ENCODE measurements at regions not wholly inside any gene's neighbourhood (a gene's known extent, or its start where the extent isn't known, plus 50 kb on each side); places are given as distances from the start of the nearest gene placed in this dataset.

DNA sequence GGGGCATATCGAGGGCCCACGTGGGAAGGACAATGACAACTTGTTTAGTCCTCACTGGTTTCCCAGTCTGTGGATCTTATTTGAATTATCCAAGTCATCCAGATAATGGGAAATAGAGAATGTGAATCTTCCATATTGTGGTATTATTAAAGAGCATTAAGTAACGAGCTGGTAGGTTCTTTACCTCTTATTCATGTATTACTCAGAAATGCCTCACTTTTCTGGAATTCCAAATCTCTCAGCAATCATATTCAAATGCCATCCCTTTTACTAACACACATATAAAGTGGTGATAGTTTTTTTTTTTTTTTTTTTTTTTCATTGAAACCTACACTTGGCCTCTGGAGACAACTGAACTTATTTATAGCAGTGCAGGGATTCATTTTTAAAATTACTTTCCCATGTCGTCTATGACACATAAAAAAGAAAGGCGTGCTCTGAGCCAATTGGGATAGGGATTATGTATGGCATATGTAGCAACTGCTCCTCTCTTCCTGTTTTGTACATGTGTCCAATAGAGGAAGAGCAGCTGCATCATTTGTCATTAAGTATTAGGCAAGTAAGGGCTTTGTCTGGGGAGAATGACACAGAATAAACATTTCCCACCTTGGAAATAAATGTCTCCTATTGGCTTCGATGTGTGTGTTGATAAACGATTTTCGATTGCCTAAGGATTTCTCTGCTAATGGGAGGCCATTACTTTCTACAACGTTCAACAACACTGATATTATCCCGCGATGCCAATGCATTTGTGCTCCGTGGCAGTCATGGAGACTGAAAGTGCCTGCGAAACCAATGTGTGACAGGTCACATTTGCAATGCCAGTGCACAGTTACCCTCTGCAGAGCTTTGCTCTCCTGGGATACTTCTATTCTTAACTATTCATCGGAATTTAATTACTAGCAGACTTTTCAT lies 78.6 kb upstream of the IFNG-AS1 start:
- TF ChIP-seq, protein P1, sequence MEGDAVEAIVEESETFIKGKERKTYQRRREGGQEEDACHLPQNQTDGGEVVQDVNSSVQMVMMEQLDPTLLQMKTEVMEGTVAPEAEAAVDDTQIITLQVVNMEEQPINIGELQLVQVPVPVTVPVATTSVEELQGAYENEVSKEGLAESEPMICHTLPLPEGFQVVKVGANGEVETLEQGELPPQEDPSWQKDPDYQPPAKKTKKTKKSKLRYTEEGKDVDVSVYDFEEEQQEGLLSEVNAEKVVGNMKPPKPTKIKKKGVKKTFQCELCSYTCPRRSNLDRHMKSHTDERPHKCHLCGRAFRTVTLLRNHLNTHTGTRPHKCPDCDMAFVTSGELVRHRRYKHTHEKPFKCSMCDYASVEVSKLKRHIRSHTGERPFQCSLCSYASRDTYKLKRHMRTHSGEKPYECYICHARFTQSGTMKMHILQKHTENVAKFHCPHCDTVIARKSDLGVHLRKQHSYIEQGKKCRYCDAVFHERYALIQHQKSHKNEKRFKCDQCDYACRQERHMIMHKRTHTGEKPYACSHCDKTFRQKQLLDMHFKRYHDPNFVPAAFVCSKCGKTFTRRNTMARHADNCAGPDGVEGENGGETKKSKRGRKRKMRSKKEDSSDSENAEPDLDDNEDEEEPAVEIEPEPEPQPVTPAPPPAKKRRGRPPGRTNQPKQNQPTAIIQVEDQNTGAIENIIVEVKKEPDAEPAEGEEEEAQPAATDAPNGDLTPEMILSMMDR (IDR thresholded peaks at IDR 0.05; ENCODE audit: poor library complexity): no peak
- TF ChIP-seq EZH2 (IDR thresholded peaks at IDR 0.05; ENCODE audit: borderline replicate concordance): no peak

All from hepatocyte (in vitro differentiated cells).